GM23338 (cell line): ENCODE measurements at regions not wholly inside any gene's neighbourhood (a gene's known extent, or its start where the extent isn't known, plus 50 kb on each side); places are given as distances from the start of the nearest gene placed in this dataset.

Source experiments
- ATAC-seq: fragments of 200-7000 bp; cut with Tn5 transposase; 3 replicates; pipeline ENCODE4 v1.9.1; 2020
- DNase-seq: peaks from one replicate; pipeline ENCODE4 v3.0.0-alpha.2; 2015; ENCODE audit warnings: low spot score
- H2AFZ ChIP-seq: fragments of 200-600 bp; sonication (generic); 2 replicates; pipeline ENCODE4 v1.8.0; 2016; ENCODE audit warnings: antibody characterized with exemption, mild to moderate bottlenecking, moderate library complexity
- H3F3A ChIP-seq: fragments of 200-600 bp; sonication (generic); replicated peaks from 2 replicates; pipeline ENCODE4 v1.8.0; 2017; ENCODE audit warnings: antibody characterized with exemption, mixed run types, low read depth
- H3K27ac ChIP-seq: fragments of 200-600 bp; sonication (generic); 2 replicates; pipeline ENCODE4 v1.6.1; 2016; ENCODE audit warnings: low read depth
- H3K27me3 ChIP-seq: fragments of 200-600 bp; sonication (generic); 2 replicates; pipeline ENCODE4 v1.8.0; 2016; ENCODE audit warnings: mild to moderate bottlenecking, mixed run types, moderate library complexity; ENCODE audit not compliant: insufficient read depth
- H3K36me3 ChIP-seq: fragments of 200-600 bp; sonication (generic); 2 replicates; pipeline ENCODE4 v1.8.0; 2016; ENCODE audit warnings: mild to moderate bottlenecking; ENCODE audit not compliant: insufficient read depth
- H3K4me1 ChIP-seq: fragments of 200-600 bp; sonication (generic); 2 replicates; pipeline ENCODE4 v1.8.0; 2016; ENCODE audit warnings: mild to moderate bottlenecking, moderate library complexity; ENCODE audit not compliant: insufficient read depth
- H3K4me2 ChIP-seq: fragments of 200-600 bp; sonication (generic); 2 replicates; pipeline ENCODE4 v1.7.1; 2017; ENCODE audit warnings: mixed run types
- H3K4me3 ChIP-seq: fragments of 200-600 bp; sonication (generic); 2 replicates; pipeline ENCODE4 v1.6.1; 2016; ENCODE audit warnings: mixed run types
- H3K79me2 ChIP-seq: fragments of 200-600 bp; sonication (generic); replicated peaks from 2 replicates; pipeline ENCODE4 v1.8.0; 2017; ENCODE audit warnings: mild to moderate bottlenecking; ENCODE audit not compliant: insufficient read depth
- H3K9me2 ChIP-seq: fragments of 200-600 bp; sonication (generic); 2 replicates; pipeline ENCODE4 v1.8.0; 2017; ENCODE audit not compliant: insufficient read depth
- H4K20me1 ChIP-seq: fragments of 200-600 bp; sonication (generic); replicated peaks from 2 replicates; pipeline ENCODE4 v1.8.0; 2017; ENCODE audit warnings: mild to moderate bottlenecking; ENCODE audit not compliant: insufficient read depth
- H3K27ac Mint-ChIP-seq: 2 replicates; pipeline ENCODE4 v1.8.0; 2020; ENCODE audit warnings: inconsistent platforms, mild to moderate bottlenecking, moderate library complexity, mixed read lengths
- H3K27me3 Mint-ChIP-seq: 3 replicates; pipeline ENCODE4 v1.8.0; 2022; ENCODE audit warnings: low read depth, mild to moderate bottlenecking, moderate library complexity, mixed read lengths, inconsistent platforms; ENCODE audit not compliant: insufficient read depth, poor library complexity
- H3K36me3 Mint-ChIP-seq: 3 replicates; pipeline ENCODE4 v1.8.0; 2021; ENCODE audit warnings: low read depth, mild to moderate bottlenecking, inconsistent platforms, moderate library complexity, mixed read lengths
- H3K4me1 Mint-ChIP-seq: 3 replicates; pipeline ENCODE4 v1.8.0; 2020; ENCODE audit warnings: mild to moderate bottlenecking, inconsistent platforms, mixed read lengths
- H3K4me3 Mint-ChIP-seq: 3 replicates; pipeline ENCODE4 v1.8.0; 2021; ENCODE audit warnings: moderate library complexity, mild to moderate bottlenecking, inconsistent platforms, mixed read lengths
- H3K9me3 Mint-ChIP-seq: 3 replicates; pipeline ENCODE4 v1.8.0; 2020; ENCODE audit warnings: moderate library complexity, mild to moderate bottlenecking, inconsistent platforms, mixed read lengths
- CREB1 ChIP-seq: fragments of 250-450 bp; sonication (Bioruptor Pico); IDR thresholded peaks from 2 replicates; pipeline ENCODE4 v1.5.0; 2020; ENCODE audit warnings: low read depth, mild to moderate bottlenecking, moderate library complexity
- EZH2 ChIP-seq: fragments of 200-600 bp; sonication (generic); IDR thresholded peaks from one replicate; pipeline ENCODE4 v1.8.0; 2017; ENCODE audit warnings: antibody characterized with exemption, mild to moderate bottlenecking, low read depth; ENCODE audit not compliant: unreplicated experiment
- EZH2phosphoT487 ChIP-seq: fragments of 200-600 bp; sonication (generic); IDR thresholded peaks from one replicate; pipeline ENCODE4 v1.8.1; 2018; ENCODE audit warnings: antibody characterized with exemption; ENCODE audit not compliant: unreplicated experiment
- NANOG ChIP-seq: IDR thresholded peaks from 2 replicates; pipeline ENCODE4 v1.6.1; 2016; ENCODE audit warnings: antibody characterized with exemption, borderline replicate concordance
- POLR2AphosphoS5 ChIP-seq: IDR thresholded peaks from 2 replicates; pipeline ENCODE4 v1.6.1; 2016; ENCODE audit warnings: antibody characterized with exemption, low read depth
- STAT1 ChIP-seq: IDR thresholded peaks from one replicate; pipeline ENCODE4 v1.6.1; 2016; ENCODE audit warnings: antibody characterized with exemption; ENCODE audit not compliant: unreplicated experiment
- ZNF114 ChIP-seq: fragments of 250-450 bp; sonication (Bioruptor Pico); IDR thresholded peaks from 2 replicates; pipeline ENCODE4 v1.5.0; 2020; ENCODE audit warnings: mild to moderate bottlenecking, moderate library complexity
- TF ChIP-seq, protein P1 (sequence below): fragments of 250-450 bp; sonication (Bioruptor Pico); IDR thresholded peaks from 2 replicates; pipeline ENCODE4 v1.5.0; 2020; ENCODE audit warnings: mild to moderate bottlenecking, moderate library complexity
- TF ChIP-seq, protein P2 (sequence below): IDR thresholded peaks from one replicate; pipeline ENCODE4 v1.6.1; 2018; ENCODE audit warnings: antibody characterized with exemption; ENCODE audit not compliant: unreplicated experiment
- TF ChIP-seq, protein P3 (sequence below): IDR thresholded peaks from 2 replicates; pipeline ENCODE4 v1.6.1; 2016; ENCODE audit warnings: antibody characterized with exemption

DNA sequence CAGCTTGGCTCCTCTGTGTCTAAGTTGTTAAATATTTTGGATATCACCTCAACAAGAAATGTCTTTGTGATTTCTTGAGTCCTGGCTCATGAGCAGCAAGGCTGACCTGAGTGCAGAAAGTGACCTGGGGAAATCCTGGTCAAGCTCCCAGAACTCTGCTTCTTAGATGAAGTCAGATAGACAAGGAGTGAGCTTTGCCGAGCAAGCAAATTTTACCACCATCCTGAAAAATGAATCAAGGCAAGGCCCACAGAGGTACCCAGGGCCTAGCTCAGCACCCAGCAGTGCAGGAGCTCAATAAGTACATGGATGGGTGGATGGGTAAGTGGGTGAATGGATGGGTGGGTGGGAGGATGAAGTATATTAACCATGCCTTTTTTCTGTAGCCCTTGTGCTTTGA, 291.8 kb downstream of the UACA start (continued):
- TF ChIP-seq, protein P1, sequence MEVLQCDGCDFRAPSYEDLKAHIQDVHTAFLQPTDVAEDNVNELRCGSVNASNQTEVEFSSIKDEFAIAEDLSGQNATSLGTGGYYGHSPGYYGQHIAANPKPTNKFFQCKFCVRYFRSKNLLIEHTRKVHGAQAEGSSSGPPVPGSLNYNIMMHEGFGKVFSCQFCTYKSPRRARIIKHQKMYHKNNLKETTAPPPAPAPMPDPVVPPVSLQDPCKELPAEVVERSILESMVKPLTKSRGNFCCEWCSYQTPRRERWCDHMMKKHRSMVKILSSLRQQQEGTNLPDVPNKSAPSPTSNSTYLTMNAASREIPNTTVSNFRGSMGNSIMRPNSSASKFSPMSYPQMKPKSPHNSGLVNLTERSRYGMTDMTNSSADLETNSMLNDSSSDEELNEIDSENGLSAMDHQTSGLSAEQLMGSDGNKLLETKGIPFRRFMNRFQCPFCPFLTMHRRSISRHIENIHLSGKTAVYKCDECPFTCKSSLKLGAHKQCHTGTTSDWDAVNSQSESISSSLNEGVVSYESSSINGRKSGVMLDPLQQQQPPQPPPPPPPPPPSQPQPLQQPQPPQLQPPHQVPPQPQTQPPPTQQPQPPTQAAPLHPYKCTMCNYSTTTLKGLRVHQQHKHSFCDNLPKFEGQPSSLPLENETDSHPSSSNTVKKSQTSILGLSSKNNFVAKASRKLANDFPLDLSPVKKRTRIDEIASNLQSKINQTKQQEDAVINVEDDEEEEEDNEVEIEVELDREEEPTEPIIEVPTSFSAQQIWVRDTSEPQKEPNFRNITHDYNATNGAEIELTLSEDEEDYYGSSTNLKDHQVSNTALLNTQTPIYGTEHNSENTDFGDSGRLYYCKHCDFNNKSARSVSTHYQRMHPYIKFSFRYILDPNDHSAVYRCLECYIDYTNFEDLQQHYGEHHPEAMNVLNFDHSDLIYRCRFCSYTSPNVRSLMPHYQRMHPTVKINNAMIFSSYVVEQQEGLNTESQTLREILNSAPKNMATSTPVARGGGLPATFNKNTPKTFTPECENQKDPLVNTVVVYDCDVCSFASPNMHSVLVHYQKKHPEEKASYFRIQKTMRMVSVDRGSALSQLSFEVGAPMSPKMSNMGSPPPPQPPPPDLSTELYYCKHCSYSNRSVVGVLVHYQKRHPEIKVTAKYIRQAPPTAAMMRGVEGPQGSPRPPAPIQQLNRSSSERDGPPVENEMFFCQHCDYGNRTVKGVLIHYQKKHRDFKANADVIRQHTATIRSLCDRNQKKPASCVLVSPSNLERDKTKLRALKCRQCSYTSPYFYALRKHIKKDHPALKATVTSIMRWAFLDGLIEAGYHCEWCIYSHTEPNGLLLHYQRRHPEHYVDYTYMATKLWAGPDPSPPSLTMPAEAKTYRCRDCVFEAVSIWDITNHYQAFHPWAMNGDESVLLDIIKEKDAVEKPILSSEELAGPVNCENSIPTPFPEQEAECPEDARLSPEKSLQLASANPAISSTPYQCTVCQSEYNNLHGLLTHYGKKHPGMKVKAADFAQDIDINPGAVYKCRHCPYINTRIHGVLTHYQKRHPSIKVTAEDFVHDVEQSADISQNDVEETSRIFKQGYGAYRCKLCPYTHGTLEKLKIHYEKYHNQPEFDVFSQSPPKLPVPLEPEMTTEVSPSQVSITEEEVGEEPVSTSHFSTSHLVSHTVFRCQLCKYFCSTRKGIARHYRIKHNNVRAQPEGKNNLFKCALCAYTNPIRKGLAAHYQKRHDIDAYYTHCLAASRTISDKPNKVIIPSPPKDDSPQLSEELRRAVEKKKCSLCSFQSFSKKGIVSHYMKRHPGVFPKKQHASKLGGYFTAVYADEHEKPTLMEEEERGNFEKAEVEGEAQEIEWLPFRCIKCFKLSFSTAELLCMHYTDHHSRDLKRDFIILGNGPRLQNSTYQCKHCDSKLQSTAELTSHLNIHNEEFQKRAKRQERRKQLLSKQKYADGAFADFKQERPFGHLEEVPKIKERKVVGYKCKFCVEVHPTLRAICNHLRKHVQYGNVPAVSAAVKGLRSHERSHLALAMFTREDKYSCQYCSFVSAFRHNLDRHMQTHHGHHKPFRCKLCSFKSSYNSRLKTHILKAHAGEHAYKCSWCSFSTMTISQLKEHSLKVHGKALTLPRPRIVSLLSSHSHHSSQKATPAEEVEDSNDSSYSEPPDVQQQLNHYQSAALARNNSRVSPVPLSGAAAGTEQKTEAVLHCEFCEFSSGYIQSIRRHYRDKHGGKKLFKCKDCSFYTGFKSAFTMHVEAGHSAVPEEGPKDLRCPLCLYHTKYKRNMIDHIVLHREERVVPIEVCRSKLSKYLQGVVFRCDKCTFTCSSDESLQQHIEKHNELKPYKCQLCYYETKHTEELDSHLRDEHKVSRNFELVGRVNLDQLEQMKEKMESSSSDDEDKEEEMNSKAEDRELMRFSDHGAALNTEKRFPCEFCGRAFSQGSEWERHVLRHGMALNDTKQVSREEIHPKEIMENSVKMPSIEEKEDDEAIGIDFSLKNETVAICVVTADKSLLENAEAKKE: no peak
- TF ChIP-seq, protein P2, sequence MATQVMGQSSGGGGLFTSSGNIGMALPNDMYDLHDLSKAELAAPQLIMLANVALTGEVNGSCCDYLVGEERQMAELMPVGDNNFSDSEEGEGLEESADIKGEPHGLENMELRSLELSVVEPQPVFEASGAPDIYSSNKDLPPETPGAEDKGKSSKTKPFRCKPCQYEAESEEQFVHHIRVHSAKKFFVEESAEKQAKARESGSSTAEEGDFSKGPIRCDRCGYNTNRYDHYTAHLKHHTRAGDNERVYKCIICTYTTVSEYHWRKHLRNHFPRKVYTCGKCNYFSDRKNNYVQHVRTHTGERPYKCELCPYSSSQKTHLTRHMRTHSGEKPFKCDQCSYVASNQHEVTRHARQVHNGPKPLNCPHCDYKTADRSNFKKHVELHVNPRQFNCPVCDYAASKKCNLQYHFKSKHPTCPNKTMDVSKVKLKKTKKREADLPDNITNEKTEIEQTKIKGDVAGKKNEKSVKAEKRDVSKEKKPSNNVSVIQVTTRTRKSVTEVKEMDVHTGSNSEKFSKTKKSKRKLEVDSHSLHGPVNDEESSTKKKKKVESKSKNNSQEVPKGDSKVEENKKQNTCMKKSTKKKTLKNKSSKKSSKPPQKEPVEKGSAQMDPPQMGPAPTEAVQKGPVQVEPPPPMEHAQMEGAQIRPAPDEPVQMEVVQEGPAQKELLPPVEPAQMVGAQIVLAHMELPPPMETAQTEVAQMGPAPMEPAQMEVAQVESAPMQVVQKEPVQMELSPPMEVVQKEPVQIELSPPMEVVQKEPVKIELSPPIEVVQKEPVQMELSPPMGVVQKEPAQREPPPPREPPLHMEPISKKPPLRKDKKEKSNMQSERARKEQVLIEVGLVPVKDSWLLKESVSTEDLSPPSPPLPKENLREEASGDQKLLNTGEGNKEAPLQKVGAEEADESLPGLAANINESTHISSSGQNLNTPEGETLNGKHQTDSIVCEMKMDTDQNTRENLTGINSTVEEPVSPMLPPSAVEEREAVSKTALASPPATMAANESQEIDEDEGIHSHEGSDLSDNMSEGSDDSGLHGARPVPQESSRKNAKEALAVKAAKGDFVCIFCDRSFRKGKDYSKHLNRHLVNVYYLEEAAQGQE: no peak

DNA sequence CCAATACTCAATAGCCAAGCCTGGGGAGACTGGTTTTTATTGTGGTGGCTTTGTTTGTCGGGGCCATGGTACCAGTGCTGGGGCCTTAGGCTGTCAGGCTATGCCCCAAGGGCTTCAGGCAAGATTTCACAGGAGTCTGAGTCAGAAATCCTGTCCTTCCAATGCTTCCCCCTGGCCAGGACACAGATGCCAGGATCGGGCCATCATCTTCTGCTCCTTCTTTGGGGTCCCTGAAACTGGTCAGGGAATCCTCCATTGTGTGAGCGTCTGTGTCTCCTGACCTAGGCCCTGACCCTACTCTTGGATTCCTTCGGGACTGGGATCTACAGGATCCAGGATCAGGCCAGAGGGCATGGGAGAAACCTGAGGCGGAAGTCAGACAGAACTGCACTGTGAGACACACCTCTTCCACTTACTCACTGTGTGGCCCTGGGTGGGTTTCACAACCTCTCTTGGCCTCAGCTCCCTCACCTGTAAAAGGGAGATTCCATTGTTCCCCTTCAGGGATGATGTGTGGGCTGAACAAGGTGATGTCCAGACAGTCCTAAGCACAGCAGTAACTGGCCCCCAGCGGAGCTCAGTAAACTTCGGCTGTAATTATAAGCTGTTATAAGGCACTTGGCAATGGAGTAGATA, 292.7 kb downstream of the UACA start:
- H3K9me3 Mint-ChIP-seq: no peaks in the 10 kb centered on the region
- H3K4me3 ChIP-seq: no peak overlapping the region
- peaks cover 4% of the 10 kb centered on the region; the same call in 1 of the 2 replicates for H3K9me2 ChIP-seq
- H3K27ac ChIP-seq: no peak overlapping the region
- no peaks in the 10 kb centered on the region for H3K27me3 ChIP-seq
- H3K79me2 ChIP-seq: no peaks in the 10 kb centered on the region
- H3K36me3 ChIP-seq: no peaks in the 10 kb centered on the region
- H3F3A ChIP-seq: no peaks in the 10 kb centered on the region
- H3K4me2 ChIP-seq: no peak overlapping the region
- peaks cover 4% of the 10 kb centered on the region; the same call in 2 of the 3 replicates for H3K4me1 Mint-ChIP-seq
- H3K4me1 ChIP-seq: no peaks in the 10 kb centered on the region
- DNase-seq: no peak
- H3K4me3 Mint-ChIP-seq: no peak overlapping the region
- no peak for ATAC-seq
- no peaks in the 10 kb centered on the region for H3K27me3 Mint-ChIP-seq
- H3K27ac Mint-ChIP-seq: no peak overlapping the region
- H2AFZ ChIP-seq: no peak overlapping the region
- H3K36me3 Mint-ChIP-seq: no peaks in the 10 kb centered on the region
- no peaks in the 10 kb centered on the region for H4K20me1 ChIP-seq
- TF ChIP-seq POLR2AphosphoS5 (no peak), STAT1 (no peak), NANOG (no peak), EZH2phosphoT487 (no peak), CREB1 (CRISPR knock-in tag) (no peak), ZNF114 (CRISPR knock-in tag) (no peak), EZH2 (no peak)
- TF ChIP-seq, protein P2: no peak
- TF ChIP-seq, protein P3, sequence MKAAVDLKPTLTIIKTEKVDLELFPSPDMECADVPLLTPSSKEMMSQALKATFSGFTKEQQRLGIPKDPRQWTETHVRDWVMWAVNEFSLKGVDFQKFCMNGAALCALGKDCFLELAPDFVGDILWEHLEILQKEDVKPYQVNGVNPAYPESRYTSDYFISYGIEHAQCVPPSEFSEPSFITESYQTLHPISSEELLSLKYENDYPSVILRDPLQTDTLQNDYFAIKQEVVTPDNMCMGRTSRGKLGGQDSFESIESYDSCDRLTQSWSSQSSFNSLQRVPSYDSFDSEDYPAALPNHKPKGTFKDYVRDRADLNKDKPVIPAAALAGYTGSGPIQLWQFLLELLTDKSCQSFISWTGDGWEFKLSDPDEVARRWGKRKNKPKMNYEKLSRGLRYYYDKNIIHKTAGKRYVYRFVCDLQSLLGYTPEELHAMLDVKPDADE: no peak
